Nephron progenitor cell (in vitro differentiated cells): ENCODE measurements at regions not wholly inside any gene's neighbourhood (a gene's known extent, or its start where the extent isn't known, plus 50 kb on each side); places are given as distances from the start of the nearest gene placed in this dataset.

Experiments used
- DNase-seq: peaks from one replicate; pipeline ENCODE4 v3.0.0; 2021
- H3K27ac Mint-ChIP-seq: 2 replicates; pipeline ENCODE4 v1.8.0; 2021; ENCODE audit warnings: mild to moderate bottlenecking, moderate library complexity, mixed read lengths
- H3K27me3 Mint-ChIP-seq: 2 replicates; pipeline ENCODE4 v1.8.0; 2021; ENCODE audit warnings: mild to moderate bottlenecking, low read depth, mixed read lengths; ENCODE audit not compliant: poor library complexity
- H3K36me3 Mint-ChIP-seq: 2 replicates; pipeline ENCODE4 v1.8.0; 2021; ENCODE audit warnings: low read depth, mixed read lengths
- H3K4me1 Mint-ChIP-seq: 2 replicates; pipeline ENCODE4 v1.8.0; 2021; ENCODE audit warnings: mixed read lengths
- H3K4me3 Mint-ChIP-seq: 2 replicates; pipeline ENCODE4 v1.8.0; 2021; ENCODE audit warnings: mild to moderate bottlenecking, moderate library complexity, mixed read lengths
- H3K9me3 Mint-ChIP-seq: 2 replicates; pipeline ENCODE4 v1.8.0; 2021; ENCODE audit warnings: mild to moderate bottlenecking, moderate library complexity, mixed read lengths
- CTCF ChIP-seq: fragments of 200-600 bp; sonication (generic); IDR thresholded peaks from 2 replicates; pipeline ENCODE4 v1.5.0; 2021; ENCODE audit warnings: antibody characterized with exemption

DNA sequence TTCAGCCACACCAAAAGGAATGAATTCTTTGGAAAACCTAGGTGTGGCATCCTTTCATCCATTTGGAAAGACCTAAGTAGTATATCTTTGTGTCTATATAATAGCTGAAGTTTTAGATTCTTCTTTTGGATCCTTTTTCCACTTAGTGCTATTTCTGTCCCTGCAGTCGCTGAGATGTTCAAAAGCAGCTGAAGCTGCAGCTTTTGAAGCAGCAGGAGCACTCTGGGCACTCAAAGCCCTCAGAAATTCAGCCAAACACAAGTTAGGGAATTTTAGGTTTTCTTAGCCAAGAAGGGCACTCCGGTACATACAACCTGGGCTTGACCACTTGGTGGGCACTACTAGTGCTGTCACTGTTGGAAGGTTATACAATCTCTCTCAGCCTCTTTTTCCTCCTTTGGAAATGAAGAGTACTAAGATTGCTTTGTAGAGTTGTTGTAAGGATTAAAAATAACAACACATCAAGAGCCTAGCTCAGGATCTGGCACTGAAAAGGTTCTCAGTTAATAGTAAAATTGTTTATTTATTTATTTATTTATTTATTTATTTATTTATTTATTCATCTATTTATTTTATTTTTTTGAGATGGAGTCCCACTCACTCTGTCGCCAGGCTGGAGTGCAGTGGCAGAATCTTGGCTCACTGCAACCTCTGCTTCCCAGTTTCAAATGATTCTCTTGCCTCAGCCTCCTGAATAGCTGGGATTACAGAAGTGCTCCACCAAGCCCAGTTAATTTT lies 71.9 kb upstream of the SLC22A16 start:
- H3K4me1 Mint-ChIP-seq: peaks cover 9% of the 10 kb centered on the region
- no peak overlapping the region for H3K27ac Mint-ChIP-seq
- no peaks in the 10 kb centered on the region for H3K36me3 Mint-ChIP-seq
- peaks cover 7% of the 10 kb centered on the region for H3K27me3 Mint-ChIP-seq
- H3K9me3 Mint-ChIP-seq: peaks cover 58% of the 10 kb centered on the region
- no peak for DNase-seq
- no peak for TF ChIP-seq CTCF
- H3K4me3 Mint-ChIP-seq: no peak overlapping the region

DNA sequence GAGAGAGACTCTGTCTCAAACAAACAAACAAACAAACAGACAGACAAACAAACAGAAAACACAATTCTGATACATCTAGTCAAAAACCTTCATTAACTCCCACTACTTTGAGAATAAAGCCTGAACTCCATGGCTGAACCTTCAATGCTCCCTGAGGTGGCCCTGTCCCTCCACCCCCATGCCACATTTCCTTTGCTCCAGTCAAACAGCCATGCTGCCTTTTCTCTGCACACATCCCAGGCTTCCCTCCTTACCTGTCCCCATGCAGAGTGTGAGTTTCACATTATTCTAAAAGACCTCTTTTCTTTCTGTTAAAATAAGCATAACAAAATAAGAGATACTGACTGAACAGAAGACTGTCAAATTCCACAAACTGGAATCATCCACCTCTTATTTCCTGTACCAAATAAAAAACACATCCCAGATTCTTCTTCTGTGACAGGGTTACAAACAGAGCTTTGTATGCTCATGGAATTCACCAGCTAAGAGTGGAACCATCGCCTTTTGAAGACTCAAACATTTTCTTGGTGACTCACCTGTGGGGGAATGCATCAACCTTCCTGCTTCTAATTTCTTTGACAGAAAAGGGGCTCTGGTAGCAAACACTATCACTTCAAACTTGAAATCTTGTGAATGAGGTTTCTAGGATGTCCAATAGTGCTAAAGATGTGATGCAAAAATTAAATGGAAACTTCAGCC lies 71.0 kb upstream of the SLC22A16 start:
- Mint-ChIP-seq H3K9me3 (peaks cover 50% of the 10 kb centered on the region), H3K27me3 (peaks cover 9% of the 10 kb centered on the region), H3K4me1 (peaks cover 13% of the 10 kb centered on the region), H3K36me3 (no peaks in the 10 kb centered on the region), H3K4me3 (no peak overlapping the region), H3K27ac (no peak overlapping the region)
- no peak for TF ChIP-seq CTCF
- DNase-seq: no peak

DNA sequence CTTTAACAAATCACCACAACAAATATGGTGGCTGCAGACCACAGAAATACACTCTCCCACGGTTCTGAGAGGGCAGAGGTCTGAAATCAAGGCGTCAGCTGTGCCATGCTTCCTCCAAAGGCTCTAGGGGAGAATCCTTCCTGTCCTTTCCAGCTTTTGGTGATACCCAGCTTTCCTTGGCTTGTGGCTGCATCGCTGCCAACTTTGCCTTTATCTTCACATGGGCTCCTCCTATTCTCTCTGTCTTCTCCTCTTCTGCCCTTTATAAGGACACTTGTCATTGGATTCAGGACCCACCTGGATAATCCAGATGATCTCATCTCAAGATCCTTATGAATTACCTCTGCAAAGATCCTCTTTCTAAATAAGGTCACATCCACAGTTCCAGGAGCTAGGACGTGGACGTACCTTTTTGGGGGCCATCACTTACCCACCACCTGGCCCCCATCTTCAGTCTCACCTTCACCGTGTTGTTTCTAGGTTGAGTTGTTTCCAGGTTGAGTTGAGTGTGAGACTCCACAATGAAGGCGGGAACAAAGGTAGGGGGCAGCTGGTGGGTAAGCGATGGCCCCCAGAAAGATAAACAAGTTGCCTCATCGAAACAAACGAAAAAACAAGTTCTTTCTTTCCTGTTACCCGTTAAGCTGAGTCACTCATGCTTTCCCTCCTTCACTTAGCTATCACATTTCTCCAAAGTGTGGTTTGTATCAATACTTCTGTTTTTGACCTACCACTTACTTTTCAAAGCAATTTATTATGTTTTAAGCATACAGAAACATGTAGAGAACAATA lies 68.9 kb upstream of the SLC22A16 start:
- no peak overlapping the region for H3K4me3 Mint-ChIP-seq
- no peak for TF ChIP-seq CTCF
- H3K27ac Mint-ChIP-seq: no peak overlapping the region
- H3K9me3 Mint-ChIP-seq: peaks cover 36% of the 10 kb centered on the region
- no peaks in the 10 kb centered on the region for H3K36me3 Mint-ChIP-seq
- H3K4me1 Mint-ChIP-seq: peaks cover 7% of the 10 kb centered on the region
- peaks cover 11% of the 10 kb centered on the region for H3K27me3 Mint-ChIP-seq
- no peak for DNase-seq

DNA sequence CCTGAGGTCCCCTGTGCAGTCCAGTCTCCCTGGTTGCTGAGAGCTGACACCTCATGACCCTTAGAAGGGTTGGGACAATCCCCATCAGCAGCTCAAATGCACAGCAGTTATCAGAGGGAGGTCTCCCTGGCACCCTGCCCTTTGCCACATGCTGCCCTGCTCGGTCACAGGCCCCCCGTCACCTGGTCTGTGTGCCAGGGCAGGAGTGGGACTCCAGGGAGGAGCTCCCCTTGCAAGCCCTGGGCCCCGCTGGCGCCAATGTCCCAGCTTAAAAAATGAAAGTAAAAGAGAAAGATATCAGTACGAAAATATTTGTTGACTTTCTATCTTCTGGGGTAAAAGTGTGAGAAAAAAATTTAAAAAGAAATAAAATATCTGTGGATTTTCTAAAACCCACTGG lies 68.1 kb upstream of the SLC22A16 start:
- DNase-seq: no peak
- Mint-ChIP-seq H3K4me3 (no peak overlapping the region), H3K27me3 (peaks cover 11% of the 10 kb centered on the region), H3K36me3 (no peaks in the 10 kb centered on the region), H3K9me3 (peaks cover 43% of the 10 kb centered on the region), H3K27ac (no peak overlapping the region), H3K4me1 (peaks cover 7% of the 10 kb centered on the region)
- no peak for TF ChIP-seq CTCF

GRCh38 chr6:110543106-110543505 lies 66.7 kb upstream of the SLC22A16 start:
- Mint-ChIP-seq H3K4me3 (no peak overlapping the region), H3K27me3 (peaks cover 11% of the 10 kb centered on the region), H3K4me1 (peaks cover 7% of the 10 kb centered on the region), H3K36me3 (no peaks in the 10 kb centered on the region), H3K27ac (no peak overlapping the region), H3K9me3 (peaks cover 49% of the 10 kb centered on the region)
- no peak for TF ChIP-seq CTCF
- DNase-seq: no peak
